Loucy (cell line): ENCODE measurements at regions not wholly inside any gene's neighbourhood (a gene's known extent, or its start where the extent isn't known, plus 50 kb on each side); places are given as distances from the start of the nearest gene placed in this dataset.

Experiments used
- H2AFZ ChIP-seq: fragments of 200-600 bp; sonication (generic); 2 replicates; pipeline ENCODE4 v1.6.0; 2016; ENCODE audit warnings: antibody characterized with exemption, mild to moderate bottlenecking, low read length, moderate library complexity
- H3F3A ChIP-seq: fragments of 200-600 bp; 2 replicates; pipeline ENCODE4 v1.6.0; 2016; ENCODE audit warnings: antibody characterized with exemption, low read depth, mild to moderate bottlenecking
- H3K27me3 ChIP-seq: fragments of 200-600 bp; sonication (generic); 2 replicates; pipeline ENCODE4 v1.6.1; 2014; ENCODE audit warnings: low read length, mild to moderate bottlenecking; ENCODE audit not compliant: insufficient read depth, poor library complexity, severe bottlenecking
- H3K36me3 ChIP-seq: fragments of 200-600 bp; sonication (generic); 2 replicates; pipeline ENCODE4 v1.6.1; 2016; ENCODE audit warnings: low read length; ENCODE audit not compliant: insufficient read depth
- H3K4me1 ChIP-seq: fragments of 200-600 bp; sonication (generic); 2 replicates; pipeline ENCODE4 v1.5.1; 2014; ENCODE audit warnings: low read length, mild to moderate bottlenecking; ENCODE audit not compliant: insufficient read depth, poor library complexity, severe bottlenecking
- H3K4me2 ChIP-seq: fragments of 200-600 bp; sonication (generic); 2 replicates; pipeline ENCODE4 v1.6.0; 2014; ENCODE audit warnings: antibody characterized with exemption, low read length, low read depth, mild to moderate bottlenecking; ENCODE audit not compliant: poor library complexity, severe bottlenecking
- H3K4me3 ChIP-seq: fragments of 200-600 bp; sonication (generic); 2 replicates; pipeline ENCODE4 v1.5.1; 2014; ENCODE audit warnings: low read length, mild to moderate bottlenecking, mixed read lengths; ENCODE audit not compliant: poor library complexity, severe bottlenecking
- H3K79me2 ChIP-seq: fragments of 200-600 bp; sonication (generic); 2 replicates; pipeline ENCODE4 v1.6.1; 2014; ENCODE audit warnings: low read length; ENCODE audit not compliant: insufficient read depth
- H3K9ac ChIP-seq: fragments of 200-600 bp; sonication (generic); 2 replicates; pipeline ENCODE4 v1.6.0; 2014; ENCODE audit warnings: mild to moderate bottlenecking, low read depth, low read length, moderate library complexity; ENCODE audit not compliant: poor library complexity, severe bottlenecking
- H3K9me2 ChIP-seq: fragments of 200-600 bp; sonication (generic); replicated peaks from 2 replicates; pipeline ENCODE4 v1.6.1; 2016; ENCODE audit warnings: low read depth, low read length, mixed read lengths
- H3K9me3 ChIP-seq: fragments of 200-600 bp; sonication (generic); 2 replicates; pipeline ENCODE4 v1.6.1; 2014; ENCODE audit warnings: mild to moderate bottlenecking, antibody characterized with exemption, low read length, low read depth; ENCODE audit not compliant: insufficient read depth
- H4K20me1 ChIP-seq: fragments of 200-600 bp; sonication (generic); 2 replicates; pipeline ENCODE4 v1.6.0; 2014; ENCODE audit warnings: antibody characterized with exemption, low read length, mild to moderate bottlenecking; ENCODE audit not compliant: insufficient read depth, poor library complexity, severe bottlenecking
- CTCF ChIP-seq: fragments of 200-600 bp; sonication (generic); conservative IDR thresholded peaks from 2 replicates; pipeline ENCODE4 v1.5.1; 2014; ENCODE audit warnings: mild to moderate bottlenecking, antibody characterized with exemption, low read length
- EZH2phosphoT487 ChIP-seq: fragments of 200-600 bp; IDR thresholded peaks from 2 replicates; pipeline ENCODE4 v1.6.1; 2018; ENCODE audit warnings: antibody characterized with exemption, mild to moderate bottlenecking, moderate library complexity, borderline replicate concordance

DNA sequence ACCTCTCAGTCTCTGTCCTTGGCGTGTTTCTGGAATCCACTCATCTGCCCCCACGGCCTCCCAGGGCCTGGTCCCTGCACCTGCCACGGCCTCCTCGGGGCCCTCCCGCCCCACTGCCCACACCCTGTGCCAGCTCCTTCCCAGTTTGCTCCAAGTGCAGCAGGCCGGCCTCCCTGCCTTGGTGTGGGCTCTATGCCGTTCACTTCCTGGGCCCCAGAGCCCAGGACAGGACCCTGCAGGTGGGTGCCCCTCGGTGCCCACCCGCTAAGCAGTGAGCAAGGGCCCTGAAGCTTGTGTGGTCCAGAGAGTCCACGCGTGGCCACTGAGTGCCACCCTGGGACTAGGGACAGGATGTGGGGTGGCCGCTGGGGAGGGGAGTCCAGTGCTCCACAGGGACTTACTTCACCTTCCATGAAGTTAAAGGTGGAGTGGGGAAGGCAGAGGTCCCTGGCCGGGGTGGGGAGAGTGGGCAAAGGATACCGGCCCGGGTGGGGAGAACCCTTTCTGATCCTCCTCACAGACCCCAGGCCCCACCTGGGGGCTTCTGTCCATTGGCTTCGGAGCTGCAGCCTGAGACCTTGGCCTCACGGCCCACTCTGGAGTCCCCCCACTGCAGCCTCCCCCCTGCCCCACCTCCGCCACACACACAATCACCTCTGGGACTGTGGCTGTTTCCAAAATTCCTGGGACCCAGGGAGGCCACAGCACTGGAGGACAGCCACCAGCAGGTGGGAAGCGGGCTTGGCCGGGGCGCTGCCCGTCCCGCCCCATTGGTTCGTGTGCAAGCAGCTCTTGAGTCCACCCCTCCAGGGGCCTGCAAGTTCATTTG, 60.0 kb upstream of the NKX1-1 start:
- H3K36me3 ChIP-seq = no peaks in the 10 kb centered on the region
- TF ChIP-seq EZH2phosphoT487 (no peak), CTCF (no peak)
- H3K9me3 ChIP-seq = peaks cover 20% of the 10 kb centered on the region; the same call in 1 of the 2 replicates
- H3K4me1 ChIP-seq = no peaks in the 10 kb centered on the region
- no peaks in the 10 kb centered on the region for H3F3A ChIP-seq
- H3K79me2 ChIP-seq = no peaks in the 10 kb centered on the region
- no peaks in the 10 kb centered on the region for H3K27me3 ChIP-seq
- no peak overlapping the region for H3K4me3 ChIP-seq
- H3K9me2 ChIP-seq = no peaks in the 10 kb centered on the region
- no peak overlapping the region for H3K4me2 ChIP-seq
- H4K20me1 ChIP-seq = no peaks in the 10 kb centered on the region
- no peak overlapping the region for H2AFZ ChIP-seq
- H3K9ac ChIP-seq = no peak overlapping the region

DNA sequence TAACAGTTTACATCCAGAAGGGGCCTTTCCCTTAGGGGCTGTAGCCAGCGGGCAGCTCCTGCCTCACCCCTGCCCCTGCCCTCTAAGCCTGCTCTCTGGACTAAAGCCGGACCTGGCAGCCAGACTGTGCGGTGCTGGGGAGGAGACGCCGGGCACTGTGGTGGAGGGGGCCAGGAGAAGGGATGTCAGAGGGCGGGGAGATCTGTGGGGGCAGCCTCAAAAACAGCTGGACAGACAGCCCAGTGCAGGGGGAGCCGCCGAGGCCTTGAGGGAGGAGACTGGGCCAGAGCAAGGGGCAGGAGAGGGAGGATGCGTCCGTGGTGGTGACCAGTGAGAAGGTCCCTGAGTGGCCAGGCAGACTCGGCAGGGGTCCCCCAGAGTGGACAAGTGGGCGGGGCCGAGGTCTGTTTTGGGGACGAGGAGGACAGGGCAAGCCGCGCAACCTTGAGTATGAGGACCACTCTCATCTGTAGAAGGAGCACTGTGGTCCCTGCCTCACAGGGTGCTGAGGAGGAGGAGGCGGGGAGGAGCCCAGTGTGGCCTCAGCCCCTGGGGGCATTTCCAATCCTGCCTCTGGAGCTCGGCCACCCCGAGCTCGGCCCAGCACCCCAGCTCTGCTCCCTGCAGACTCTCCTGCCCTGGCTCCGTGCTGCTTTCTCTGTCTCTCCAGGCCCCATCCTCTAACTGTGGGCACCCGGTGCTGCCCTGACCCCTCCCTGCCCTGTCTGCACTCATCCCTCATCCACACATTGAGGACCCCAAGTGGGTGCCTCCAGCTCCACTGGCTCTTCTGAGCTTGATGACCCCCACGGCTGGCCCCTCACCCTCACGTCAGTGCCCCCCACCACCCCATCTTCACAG, 59.2 kb upstream of the NKX1-1 start:
- TF ChIP-seq CTCF (no peak), EZH2phosphoT487 (no peak)
- no peaks in the 10 kb centered on the region for H4K20me1 ChIP-seq

DNA sequence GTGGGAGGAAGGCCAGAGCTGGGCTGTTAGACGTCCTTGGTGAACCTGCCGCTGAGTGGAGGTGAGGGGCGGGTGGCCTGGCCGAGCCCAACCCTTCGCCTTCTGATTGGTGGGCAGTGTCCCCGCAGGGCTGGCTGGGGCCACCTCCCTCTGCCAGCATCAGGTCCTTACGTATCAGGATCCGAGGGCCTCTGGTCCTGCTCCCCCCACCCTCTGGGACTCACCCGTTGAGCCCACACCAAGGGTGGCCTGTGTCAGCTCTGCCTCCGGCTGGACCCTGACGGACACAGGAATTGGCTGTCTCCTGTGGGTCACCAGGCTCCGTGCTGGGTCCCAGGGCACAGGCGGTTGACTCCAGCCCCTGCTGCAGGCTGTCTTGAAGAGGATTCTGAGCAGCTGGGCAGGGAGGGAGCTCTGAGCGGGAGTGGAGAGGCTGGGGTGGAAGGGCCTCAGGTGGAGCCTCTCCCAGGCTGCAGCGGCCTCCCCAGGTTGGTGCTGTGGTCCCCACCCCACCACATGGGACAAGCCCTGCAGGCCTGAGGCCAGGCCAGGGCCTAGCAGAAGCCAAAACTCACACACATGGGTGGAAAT, 58.4 kb upstream of the NKX1-1 start:
- H4K20me1 ChIP-seq = no peaks in the 10 kb centered on the region
- no peaks in the 10 kb centered on the region for H3F3A ChIP-seq
- no peaks in the 10 kb centered on the region for H3K79me2 ChIP-seq
- no peak overlapping the region for H3K9ac ChIP-seq
- no peak overlapping the region for H3K4me2 ChIP-seq
- H2AFZ ChIP-seq = no peak overlapping the region
- no peak overlapping the region for H3K4me3 ChIP-seq
- H3K27me3 ChIP-seq = no peaks in the 10 kb centered on the region
- TF ChIP-seq EZH2phosphoT487 = no peak
- TF ChIP-seq CTCF = no peak
- peaks cover 27% of the 10 kb centered on the region; the same call in 1 of the 2 replicates for H3K9me3 ChIP-seq
- H3K36me3 ChIP-seq = no peaks in the 10 kb centered on the region
- H3K4me1 ChIP-seq = no peaks in the 10 kb centered on the region
- no peaks in the 10 kb centered on the region for H3K9me2 ChIP-seq

More for the DNA sequence above, 59.2 kb upstream of the NKX1-1 start:
- no peak overlapping the region for H3K4me3 ChIP-seq
- H3K79me2 ChIP-seq = no peaks in the 10 kb centered on the region
- H3K4me1 ChIP-seq = no peaks in the 10 kb centered on the region
- H3K4me2 ChIP-seq = no peak overlapping the region
- no peak overlapping the region for H2AFZ ChIP-seq
- H3K27me3 ChIP-seq = no peaks in the 10 kb centered on the region
- no peaks in the 10 kb centered on the region for H3K9me2 ChIP-seq
- H3K36me3 ChIP-seq = no peaks in the 10 kb centered on the region
- peaks cover 25% of the 10 kb centered on the region; the same call in 1 of the 2 replicates for H3K9me3 ChIP-seq
- no peak overlapping the region for H3K9ac ChIP-seq
- H3F3A ChIP-seq = no peaks in the 10 kb centered on the region
